ENCODE measurements at regions not wholly inside any gene's neighbourhood (a gene's known extent, or its start where the extent isn't known, plus 50 kb on each side); places are given as distances from the start of the nearest gene placed in this dataset.

DNA sequence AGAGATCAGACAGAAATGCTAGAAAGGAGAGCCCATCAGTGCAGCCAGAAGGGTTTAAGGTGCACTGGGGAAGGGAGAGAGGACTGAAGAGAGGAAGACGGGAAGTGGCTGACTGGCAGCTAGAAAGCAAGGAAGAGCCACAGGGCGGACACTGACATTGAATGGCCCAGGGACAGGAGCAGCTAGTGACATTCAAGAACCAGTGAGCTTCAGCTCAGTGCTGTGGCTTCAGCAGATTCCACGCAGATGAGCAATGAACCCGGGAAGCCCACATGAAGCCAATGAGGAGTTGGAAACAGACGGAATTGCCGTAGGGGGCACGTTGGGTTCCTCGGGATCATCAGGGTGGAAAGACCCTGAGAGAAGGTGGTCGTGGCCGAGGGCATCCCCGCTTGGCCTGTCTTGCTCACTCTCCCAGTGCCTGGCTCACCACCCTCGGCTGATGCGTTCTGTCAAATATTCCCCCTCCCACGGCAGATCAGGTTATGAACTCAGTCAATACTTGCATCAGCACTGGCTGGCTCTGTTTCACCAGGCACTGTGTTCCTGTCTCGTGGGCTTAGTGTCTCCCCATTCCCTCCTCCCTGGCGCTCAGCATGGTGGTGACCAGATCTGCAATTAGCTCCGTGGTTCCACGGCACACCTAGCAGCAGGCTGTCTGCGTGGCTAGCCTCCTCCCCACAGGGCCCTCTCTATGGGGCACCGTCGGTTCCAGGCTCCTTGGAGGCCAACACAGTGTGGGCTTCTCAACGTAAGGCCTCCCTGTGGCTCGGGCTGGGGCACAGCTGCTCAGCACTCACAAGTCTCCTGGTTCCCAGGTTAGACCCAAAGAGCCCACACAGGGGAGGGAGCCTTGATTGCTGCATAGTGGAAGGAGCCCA lies 145.5 kb downstream of the TRIM29 start:
- Histone ChIP-seq H3K36me3 (ENCODE audit: insufficient read depth) (no peaks in the 10 kb centered on the region), H3K4me3 (no peak overlapping the region), H3K4me1 (ENCODE audit: insufficient read depth) (no peaks in the 10 kb centered on the region), H2AFZ (no peak overlapping the region), H4K20me1 (replicated peaks; ENCODE audit: insufficient read depth) (no peaks in the 10 kb centered on the region), H3K27me3 (ENCODE audit: insufficient read depth) (no peaks in the 10 kb centered on the region), H3K9me2 (ENCODE audit: insufficient read depth) (no peaks in the 10 kb centered on the region), H3F3A (replicated peaks; ENCODE audit: low read depth) (no peaks in the 10 kb centered on the region), H3K4me2 (no peak overlapping the region), H3K27ac (ENCODE audit: low read depth) (no peak overlapping the region), H3K79me2 (replicated peaks; ENCODE audit: insufficient read depth) (no peaks in the 10 kb centered on the region)
- no peak overlapping the region for H3K4me3 Mint-ChIP-seq
- no peaks in the 10 kb centered on the region; the same call in 2 of the 3 replicates for H3K36me3 Mint-ChIP-seq (ENCODE audit: low read depth)
- ATAC-seq: no peak
- TF ChIP-seq, protein P1, sequence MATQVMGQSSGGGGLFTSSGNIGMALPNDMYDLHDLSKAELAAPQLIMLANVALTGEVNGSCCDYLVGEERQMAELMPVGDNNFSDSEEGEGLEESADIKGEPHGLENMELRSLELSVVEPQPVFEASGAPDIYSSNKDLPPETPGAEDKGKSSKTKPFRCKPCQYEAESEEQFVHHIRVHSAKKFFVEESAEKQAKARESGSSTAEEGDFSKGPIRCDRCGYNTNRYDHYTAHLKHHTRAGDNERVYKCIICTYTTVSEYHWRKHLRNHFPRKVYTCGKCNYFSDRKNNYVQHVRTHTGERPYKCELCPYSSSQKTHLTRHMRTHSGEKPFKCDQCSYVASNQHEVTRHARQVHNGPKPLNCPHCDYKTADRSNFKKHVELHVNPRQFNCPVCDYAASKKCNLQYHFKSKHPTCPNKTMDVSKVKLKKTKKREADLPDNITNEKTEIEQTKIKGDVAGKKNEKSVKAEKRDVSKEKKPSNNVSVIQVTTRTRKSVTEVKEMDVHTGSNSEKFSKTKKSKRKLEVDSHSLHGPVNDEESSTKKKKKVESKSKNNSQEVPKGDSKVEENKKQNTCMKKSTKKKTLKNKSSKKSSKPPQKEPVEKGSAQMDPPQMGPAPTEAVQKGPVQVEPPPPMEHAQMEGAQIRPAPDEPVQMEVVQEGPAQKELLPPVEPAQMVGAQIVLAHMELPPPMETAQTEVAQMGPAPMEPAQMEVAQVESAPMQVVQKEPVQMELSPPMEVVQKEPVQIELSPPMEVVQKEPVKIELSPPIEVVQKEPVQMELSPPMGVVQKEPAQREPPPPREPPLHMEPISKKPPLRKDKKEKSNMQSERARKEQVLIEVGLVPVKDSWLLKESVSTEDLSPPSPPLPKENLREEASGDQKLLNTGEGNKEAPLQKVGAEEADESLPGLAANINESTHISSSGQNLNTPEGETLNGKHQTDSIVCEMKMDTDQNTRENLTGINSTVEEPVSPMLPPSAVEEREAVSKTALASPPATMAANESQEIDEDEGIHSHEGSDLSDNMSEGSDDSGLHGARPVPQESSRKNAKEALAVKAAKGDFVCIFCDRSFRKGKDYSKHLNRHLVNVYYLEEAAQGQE (IDR thresholded peaks at IDR 0.05; ENCODE audit: unreplicated experiment): no peak
- TF ChIP-seq EZH2 (IDR thresholded peaks at IDR 0.05; ENCODE audit: low read depth, unreplicated experiment) (no peak), STAT1 (IDR thresholded peaks at IDR 0.05; ENCODE audit: unreplicated experiment) (no peak), POLR2AphosphoS5 (IDR thresholded peaks at IDR 0.05; ENCODE audit: low read depth) (no peak), CREB1 (CRISPR knock-in tag; IDR thresholded peaks at IDR 0.05; ENCODE audit: low read depth) (no peak), EZH2phosphoT487 (IDR thresholded peaks at IDR 0.05; ENCODE audit: unreplicated experiment) (no peak), JUNB (IDR thresholded peaks at IDR 0.05; ENCODE audit: unreplicated experiment) (no peak), NANOG (IDR thresholded peaks at IDR 0.05; ENCODE audit: borderline replicate concordance) (no peak), ZNF114 (CRISPR knock-in tag; IDR thresholded peaks at IDR 0.05) (no peak), ZNF331 (CRISPR knock-in tag; IDR thresholded peaks at IDR 0.05; ENCODE audit: low read depth) (no peak)
- TF ChIP-seq, protein P2, sequence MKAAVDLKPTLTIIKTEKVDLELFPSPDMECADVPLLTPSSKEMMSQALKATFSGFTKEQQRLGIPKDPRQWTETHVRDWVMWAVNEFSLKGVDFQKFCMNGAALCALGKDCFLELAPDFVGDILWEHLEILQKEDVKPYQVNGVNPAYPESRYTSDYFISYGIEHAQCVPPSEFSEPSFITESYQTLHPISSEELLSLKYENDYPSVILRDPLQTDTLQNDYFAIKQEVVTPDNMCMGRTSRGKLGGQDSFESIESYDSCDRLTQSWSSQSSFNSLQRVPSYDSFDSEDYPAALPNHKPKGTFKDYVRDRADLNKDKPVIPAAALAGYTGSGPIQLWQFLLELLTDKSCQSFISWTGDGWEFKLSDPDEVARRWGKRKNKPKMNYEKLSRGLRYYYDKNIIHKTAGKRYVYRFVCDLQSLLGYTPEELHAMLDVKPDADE (IDR thresholded peaks at IDR 0.05): no peak
- TF ChIP-seq, protein P3, sequence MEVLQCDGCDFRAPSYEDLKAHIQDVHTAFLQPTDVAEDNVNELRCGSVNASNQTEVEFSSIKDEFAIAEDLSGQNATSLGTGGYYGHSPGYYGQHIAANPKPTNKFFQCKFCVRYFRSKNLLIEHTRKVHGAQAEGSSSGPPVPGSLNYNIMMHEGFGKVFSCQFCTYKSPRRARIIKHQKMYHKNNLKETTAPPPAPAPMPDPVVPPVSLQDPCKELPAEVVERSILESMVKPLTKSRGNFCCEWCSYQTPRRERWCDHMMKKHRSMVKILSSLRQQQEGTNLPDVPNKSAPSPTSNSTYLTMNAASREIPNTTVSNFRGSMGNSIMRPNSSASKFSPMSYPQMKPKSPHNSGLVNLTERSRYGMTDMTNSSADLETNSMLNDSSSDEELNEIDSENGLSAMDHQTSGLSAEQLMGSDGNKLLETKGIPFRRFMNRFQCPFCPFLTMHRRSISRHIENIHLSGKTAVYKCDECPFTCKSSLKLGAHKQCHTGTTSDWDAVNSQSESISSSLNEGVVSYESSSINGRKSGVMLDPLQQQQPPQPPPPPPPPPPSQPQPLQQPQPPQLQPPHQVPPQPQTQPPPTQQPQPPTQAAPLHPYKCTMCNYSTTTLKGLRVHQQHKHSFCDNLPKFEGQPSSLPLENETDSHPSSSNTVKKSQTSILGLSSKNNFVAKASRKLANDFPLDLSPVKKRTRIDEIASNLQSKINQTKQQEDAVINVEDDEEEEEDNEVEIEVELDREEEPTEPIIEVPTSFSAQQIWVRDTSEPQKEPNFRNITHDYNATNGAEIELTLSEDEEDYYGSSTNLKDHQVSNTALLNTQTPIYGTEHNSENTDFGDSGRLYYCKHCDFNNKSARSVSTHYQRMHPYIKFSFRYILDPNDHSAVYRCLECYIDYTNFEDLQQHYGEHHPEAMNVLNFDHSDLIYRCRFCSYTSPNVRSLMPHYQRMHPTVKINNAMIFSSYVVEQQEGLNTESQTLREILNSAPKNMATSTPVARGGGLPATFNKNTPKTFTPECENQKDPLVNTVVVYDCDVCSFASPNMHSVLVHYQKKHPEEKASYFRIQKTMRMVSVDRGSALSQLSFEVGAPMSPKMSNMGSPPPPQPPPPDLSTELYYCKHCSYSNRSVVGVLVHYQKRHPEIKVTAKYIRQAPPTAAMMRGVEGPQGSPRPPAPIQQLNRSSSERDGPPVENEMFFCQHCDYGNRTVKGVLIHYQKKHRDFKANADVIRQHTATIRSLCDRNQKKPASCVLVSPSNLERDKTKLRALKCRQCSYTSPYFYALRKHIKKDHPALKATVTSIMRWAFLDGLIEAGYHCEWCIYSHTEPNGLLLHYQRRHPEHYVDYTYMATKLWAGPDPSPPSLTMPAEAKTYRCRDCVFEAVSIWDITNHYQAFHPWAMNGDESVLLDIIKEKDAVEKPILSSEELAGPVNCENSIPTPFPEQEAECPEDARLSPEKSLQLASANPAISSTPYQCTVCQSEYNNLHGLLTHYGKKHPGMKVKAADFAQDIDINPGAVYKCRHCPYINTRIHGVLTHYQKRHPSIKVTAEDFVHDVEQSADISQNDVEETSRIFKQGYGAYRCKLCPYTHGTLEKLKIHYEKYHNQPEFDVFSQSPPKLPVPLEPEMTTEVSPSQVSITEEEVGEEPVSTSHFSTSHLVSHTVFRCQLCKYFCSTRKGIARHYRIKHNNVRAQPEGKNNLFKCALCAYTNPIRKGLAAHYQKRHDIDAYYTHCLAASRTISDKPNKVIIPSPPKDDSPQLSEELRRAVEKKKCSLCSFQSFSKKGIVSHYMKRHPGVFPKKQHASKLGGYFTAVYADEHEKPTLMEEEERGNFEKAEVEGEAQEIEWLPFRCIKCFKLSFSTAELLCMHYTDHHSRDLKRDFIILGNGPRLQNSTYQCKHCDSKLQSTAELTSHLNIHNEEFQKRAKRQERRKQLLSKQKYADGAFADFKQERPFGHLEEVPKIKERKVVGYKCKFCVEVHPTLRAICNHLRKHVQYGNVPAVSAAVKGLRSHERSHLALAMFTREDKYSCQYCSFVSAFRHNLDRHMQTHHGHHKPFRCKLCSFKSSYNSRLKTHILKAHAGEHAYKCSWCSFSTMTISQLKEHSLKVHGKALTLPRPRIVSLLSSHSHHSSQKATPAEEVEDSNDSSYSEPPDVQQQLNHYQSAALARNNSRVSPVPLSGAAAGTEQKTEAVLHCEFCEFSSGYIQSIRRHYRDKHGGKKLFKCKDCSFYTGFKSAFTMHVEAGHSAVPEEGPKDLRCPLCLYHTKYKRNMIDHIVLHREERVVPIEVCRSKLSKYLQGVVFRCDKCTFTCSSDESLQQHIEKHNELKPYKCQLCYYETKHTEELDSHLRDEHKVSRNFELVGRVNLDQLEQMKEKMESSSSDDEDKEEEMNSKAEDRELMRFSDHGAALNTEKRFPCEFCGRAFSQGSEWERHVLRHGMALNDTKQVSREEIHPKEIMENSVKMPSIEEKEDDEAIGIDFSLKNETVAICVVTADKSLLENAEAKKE (CRISPR knock-in tag; IDR thresholded peaks at IDR 0.05): no peak
- TF ChIP-seq, protein P4, sequence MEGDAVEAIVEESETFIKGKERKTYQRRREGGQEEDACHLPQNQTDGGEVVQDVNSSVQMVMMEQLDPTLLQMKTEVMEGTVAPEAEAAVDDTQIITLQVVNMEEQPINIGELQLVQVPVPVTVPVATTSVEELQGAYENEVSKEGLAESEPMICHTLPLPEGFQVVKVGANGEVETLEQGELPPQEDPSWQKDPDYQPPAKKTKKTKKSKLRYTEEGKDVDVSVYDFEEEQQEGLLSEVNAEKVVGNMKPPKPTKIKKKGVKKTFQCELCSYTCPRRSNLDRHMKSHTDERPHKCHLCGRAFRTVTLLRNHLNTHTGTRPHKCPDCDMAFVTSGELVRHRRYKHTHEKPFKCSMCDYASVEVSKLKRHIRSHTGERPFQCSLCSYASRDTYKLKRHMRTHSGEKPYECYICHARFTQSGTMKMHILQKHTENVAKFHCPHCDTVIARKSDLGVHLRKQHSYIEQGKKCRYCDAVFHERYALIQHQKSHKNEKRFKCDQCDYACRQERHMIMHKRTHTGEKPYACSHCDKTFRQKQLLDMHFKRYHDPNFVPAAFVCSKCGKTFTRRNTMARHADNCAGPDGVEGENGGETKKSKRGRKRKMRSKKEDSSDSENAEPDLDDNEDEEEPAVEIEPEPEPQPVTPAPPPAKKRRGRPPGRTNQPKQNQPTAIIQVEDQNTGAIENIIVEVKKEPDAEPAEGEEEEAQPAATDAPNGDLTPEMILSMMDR (conservative IDR thresholded peaks at IDR 0.05; ENCODE audit: low read depth in 2 of 2): no peak
- H3K4me1 Mint-ChIP-seq: peaks cover 12% of the 10 kb centered on the region
- no peak overlapping the region for H3K27ac Mint-ChIP-seq
- no peaks in the 10 kb centered on the region for H3K27me3 Mint-ChIP-seq (ENCODE audit: insufficient read depth, low read depth, poor library complexity)
- no peaks in the 10 kb centered on the region; the same call in 2 of the 3 replicates for H3K9me3 Mint-ChIP-seq
- DNase-seq (ENCODE audit: low spot score): no peak
